AG09309 (cell line): ENCODE measurements at regions not wholly inside any gene's neighbourhood (a gene's known extent, or its start where the extent isn't known, plus 50 kb on each side); places are given as distances from the start of the nearest gene placed in this dataset.
"Not testable (repeated sequence)": the region's sequence is repeated elsewhere in the genome, so short reads cannot be mapped to it uniquely, and the experiment has no call there.

Experiments used
- DNase-seq: peaks from one replicate; pipeline ENCODE4 v3.0.0-alpha.2; 2010; ENCODE audit warnings: low read depth
- H3K4me3 ChIP-seq: 2 replicates; pipeline ENCODE4 v1.5.1; 2011; ENCODE audit warnings: mild to moderate bottlenecking, low read depth, low read length, moderate library complexity; ENCODE audit not compliant: control insufficient read depth
- TF ChIP-seq, protein P1 (sequence below): IDR thresholded peaks from 2 replicates; pipeline ENCODE4 v1.5.1; 2011; ENCODE audit warnings: mild to moderate bottlenecking, low read depth, low read length, inconsistent platforms; ENCODE audit not compliant: insufficient read depth, control insufficient read depth; ENCODE audit errors: missing control alignments

DNA sequence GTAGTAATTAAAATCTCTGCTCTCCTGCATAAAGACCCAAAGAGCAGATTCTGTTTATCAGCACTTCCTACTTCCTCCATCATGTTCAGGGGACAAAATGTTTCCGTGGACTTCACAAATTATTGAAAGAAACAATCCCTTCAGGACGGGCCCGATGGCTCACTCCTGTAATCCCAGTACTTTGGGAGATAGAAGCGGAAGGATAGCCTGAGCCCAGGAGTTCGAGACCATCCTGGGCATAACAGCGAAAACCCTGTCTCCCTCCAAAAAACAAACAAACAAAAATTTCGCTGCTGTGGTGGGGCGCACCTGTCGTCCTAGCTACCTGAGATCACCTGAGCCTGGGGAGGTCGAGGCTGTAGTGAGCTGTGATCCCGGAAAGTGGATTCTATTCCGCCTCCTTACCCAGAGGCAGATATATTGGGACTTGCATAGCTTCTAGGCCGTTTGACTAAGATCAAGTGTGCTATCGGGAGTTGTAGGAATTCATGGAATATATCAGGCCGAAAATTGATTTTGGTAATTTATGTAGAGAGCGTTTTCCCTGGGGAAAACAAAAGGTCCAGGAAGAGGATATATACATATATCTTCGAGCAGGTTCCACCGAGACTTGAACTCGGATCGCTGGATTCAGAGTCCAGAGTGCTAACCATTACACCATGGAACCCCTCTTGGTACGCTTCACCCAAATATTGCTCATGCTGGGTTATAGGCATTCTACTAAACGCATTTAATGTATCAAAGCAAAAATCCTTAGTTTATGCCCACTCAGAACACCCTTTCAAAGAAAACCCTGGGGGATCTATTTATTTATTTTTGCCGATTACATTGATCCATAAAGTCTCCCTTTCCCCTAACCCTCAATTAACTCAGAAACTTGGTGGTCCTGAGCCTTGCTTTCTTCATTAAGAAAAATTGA lies 74.5 kb upstream of the ZNF184 start:
- no peak for DNase-seq
- no peak overlapping the region for H3K4me3 ChIP-seq
- TF ChIP-seq, protein P1, sequence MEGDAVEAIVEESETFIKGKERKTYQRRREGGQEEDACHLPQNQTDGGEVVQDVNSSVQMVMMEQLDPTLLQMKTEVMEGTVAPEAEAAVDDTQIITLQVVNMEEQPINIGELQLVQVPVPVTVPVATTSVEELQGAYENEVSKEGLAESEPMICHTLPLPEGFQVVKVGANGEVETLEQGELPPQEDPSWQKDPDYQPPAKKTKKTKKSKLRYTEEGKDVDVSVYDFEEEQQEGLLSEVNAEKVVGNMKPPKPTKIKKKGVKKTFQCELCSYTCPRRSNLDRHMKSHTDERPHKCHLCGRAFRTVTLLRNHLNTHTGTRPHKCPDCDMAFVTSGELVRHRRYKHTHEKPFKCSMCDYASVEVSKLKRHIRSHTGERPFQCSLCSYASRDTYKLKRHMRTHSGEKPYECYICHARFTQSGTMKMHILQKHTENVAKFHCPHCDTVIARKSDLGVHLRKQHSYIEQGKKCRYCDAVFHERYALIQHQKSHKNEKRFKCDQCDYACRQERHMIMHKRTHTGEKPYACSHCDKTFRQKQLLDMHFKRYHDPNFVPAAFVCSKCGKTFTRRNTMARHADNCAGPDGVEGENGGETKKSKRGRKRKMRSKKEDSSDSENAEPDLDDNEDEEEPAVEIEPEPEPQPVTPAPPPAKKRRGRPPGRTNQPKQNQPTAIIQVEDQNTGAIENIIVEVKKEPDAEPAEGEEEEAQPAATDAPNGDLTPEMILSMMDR: no peak

GRCh38 chr6:27546522-27546921 lies 73.6 kb upstream of the ZNF184 start:
- H3K4me3 ChIP-seq: no peak overlapping the region
- TF ChIP-seq, protein P1: no peak

DNA sequence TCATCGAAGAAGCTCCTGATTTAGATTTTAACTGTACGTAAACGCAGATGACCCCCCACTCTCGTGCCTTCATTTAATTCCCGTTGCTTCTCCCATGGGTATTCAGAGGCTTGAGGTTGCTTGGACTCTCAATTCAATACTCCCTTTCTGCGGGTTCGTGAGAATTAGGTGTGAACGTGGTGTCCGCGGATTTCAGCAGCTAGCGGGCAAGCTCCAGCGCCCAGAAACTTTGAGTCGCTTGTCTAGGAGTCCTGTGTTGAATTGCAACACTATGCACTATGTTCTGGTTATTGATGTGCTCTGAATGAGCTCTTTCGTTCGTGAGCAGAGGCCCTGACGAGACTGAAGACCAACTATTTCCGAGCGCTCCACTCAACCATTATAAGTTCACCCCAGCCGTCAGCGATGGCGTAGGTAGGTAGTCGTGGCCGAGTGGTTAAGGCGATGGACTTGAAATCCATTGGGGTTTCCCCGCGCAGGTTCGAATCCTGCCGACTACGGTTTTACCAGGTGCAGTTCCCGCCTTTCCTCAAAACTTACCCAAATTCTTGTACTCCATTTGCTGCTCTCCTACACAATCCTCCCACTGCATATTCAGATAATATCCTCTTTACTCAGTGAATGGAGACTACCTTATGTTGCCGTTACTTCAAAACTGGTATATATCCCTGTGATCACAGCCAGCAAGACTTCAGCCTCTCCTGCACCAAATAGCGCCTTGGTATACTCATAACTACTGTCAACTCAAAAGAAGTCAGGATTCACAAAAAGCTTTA lies 72.6 kb upstream of the ZNF184 start:
- TF ChIP-seq, protein P1: no peak
- no peak for DNase-seq
- peak overlapping the region; percentile 29 for H3K4me3 ChIP-seq

More at GRCh38 chr6:27546522-27546921, 73.6 kb upstream of the ZNF184 start:
- DNase-seq: no peak

DNA sequence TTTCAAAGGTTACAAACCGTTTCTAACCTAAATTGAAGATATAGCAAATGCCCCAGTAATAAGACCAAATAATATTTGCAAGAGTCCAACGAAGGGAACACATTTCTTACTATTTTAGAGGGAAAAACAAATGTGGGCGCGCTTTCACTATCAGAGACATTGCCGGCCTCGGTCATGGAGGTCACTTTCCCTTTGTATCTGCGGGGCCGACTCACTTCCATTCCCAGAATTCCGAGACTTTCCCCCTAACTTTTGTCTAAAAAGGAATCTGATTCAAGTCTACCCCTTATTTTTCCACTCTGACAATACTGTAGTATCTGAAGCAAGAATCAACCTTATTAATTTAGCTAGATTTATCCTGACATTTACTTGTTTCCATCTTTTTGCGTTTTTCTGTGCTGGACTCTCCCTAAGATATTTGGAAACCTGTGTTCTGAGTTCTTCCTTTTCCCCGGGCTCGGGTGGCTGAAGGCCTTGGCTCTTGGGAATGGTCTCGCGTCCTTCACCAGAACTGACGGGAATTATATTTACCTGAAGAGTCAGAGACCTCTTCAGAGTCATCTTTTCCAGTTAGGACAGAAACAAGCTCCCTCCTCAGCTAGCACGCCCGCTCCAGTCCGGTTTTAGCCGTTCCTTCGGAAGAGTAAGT lies 71.8 kb upstream of the ZNF184 start:
- H3K4me3 ChIP-seq: peak overlapping the region; percentile 29
- DNase-seq: no peak
- TF ChIP-seq, protein P1: no peak

GRCh38 chr6:27544135-27544534 lies 71.2 kb upstream of the ZNF184 start:
- H3K4me3 ChIP-seq, DNase-seq: not testable (repeated sequence)

DNA sequence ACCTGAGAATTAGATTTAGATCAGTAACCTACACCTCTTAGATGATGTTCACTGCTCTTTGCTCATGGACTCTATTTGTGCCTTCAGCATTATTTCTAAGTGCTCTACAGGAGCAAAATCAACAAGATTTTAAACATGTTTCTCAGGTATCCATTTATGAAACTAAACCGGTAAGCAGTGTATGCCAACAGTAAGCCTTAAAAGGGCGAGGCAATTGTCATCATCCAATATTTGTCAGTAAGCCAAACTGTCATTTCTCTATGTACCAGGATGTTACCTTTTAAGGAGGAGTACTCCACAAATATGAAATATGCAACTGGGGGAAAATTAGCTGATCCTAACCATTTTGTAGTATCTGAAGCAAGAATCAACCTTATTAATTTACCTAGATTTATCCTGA lies 69.6 kb upstream of the ZNF184 start:
- TF ChIP-seq, protein P1: no peak
- H3K4me3 ChIP-seq: no peak overlapping the region
- DNase-seq: no peak
